ENCODE measurements at regions not wholly inside any gene's neighbourhood (a gene's known extent, or its start where the extent isn't known, plus 50 kb on each side); places are given as distances from the start of the nearest gene placed in this dataset.

- TF ChIP-seq CTCF (IDR thresholded peaks at IDR 0.05) = no peak
- TF ChIP-seq POLR2A (IDR thresholded peaks at IDR 0.05) = no peak
These were observed 89.3 kb upstream of the SRD5A3 start for GRCh38 chr4:55256787-55257186.

All from esophagus squamous epithelium (tissue), 4 donors.